ENCODE measurements at regions not wholly inside any gene's neighbourhood (a gene's known extent, or its start where the extent isn't known, plus 50 kb on each side); places are given as distances from the start of the nearest gene placed in this dataset.

DNA sequence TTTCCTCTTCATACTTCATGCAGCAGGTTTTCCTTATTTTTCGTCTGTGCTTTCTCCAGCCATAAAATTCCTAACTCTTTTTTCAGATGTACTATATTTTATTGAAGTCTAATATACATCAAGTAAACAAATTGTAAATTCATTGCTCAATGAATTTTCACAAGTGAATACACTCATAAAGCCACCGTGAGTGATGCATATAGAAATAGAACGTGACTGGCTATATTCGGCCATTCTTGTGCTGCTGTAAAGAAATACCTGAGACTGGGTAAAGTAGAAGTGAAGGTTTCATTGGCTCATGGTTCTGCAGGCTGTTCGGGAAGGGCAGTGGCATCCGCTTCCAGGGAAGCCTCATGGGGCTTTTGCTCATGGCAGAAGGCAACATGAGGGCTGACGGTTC is 868.4 kb upstream of the EEF2KMT start:
- WGBS, 2 donors: 44 to 55% methylated on average over 7 of the region's 7 CpGs
- TF ChIP-seq, protein P1, sequence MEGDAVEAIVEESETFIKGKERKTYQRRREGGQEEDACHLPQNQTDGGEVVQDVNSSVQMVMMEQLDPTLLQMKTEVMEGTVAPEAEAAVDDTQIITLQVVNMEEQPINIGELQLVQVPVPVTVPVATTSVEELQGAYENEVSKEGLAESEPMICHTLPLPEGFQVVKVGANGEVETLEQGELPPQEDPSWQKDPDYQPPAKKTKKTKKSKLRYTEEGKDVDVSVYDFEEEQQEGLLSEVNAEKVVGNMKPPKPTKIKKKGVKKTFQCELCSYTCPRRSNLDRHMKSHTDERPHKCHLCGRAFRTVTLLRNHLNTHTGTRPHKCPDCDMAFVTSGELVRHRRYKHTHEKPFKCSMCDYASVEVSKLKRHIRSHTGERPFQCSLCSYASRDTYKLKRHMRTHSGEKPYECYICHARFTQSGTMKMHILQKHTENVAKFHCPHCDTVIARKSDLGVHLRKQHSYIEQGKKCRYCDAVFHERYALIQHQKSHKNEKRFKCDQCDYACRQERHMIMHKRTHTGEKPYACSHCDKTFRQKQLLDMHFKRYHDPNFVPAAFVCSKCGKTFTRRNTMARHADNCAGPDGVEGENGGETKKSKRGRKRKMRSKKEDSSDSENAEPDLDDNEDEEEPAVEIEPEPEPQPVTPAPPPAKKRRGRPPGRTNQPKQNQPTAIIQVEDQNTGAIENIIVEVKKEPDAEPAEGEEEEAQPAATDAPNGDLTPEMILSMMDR (IDR thresholded peaks at IDR 0.05): no peak
- TF ChIP-seq POLR2A (IDR thresholded peaks at IDR 0.05): no peak
- H3K4me1 ChIP-seq: no peaks in the 10 kb centered on the region
- ATAC-seq: no peak
- no peak for DNase-seq
- no peak overlapping the region for H3K4me3 ChIP-seq
- no peaks in the 10 kb centered on the region for H3K27me3 ChIP-seq
- no peaks in the 10 kb centered on the region for H3K36me3 ChIP-seq (replicated peaks in 1 of 2; ENCODE audit: insufficient read depth in 1 of 2, low read depth in 2 of 2)
- H3K9me3 ChIP-seq: no peaks in the 10 kb centered on the region
- intact Hi-C loops (cut with DNase I): no loop called here
- H3K27ac ChIP-seq: no peak overlapping the region

- intact Hi-C loops (cut with DNase I): no loop called here
- no peak overlapping the region for H3K4me3 ChIP-seq
- no peak for TF ChIP-seq POLR2A (IDR thresholded peaks at IDR 0.05)
- TF ChIP-seq, protein P1 (IDR thresholded peaks at IDR 0.05): no peak
- no peak overlapping the region for H3K27ac ChIP-seq
- 63 to 70% methylated on average over 3 of the region's 3 CpGs for WGBS, 2 donors
- DNase-seq (no peak), ATAC-seq (no peak)
- no peaks in the 10 kb centered on the region for H3K9me3 ChIP-seq
- no peaks in the 10 kb centered on the region for H3K27me3 ChIP-seq
- H3K4me1 ChIP-seq: no peaks in the 10 kb centered on the region
- no peaks in the 10 kb centered on the region for H3K36me3 ChIP-seq (replicated peaks in 1 of 2; ENCODE audit: insufficient read depth in 1 of 2, low read depth in 2 of 2)
Measured at GRCh38 chr16:5965321-5965720, 867.7 kb upstream of the EEF2KMT start.

GRCh38 chr16:5951486-5951885 is 853.9 kb upstream of the EEF2KMT start:
- H3K36me3 ChIP-seq (replicated peaks in 1 of 2; ENCODE audit: insufficient read depth in 1 of 2, low read depth in 2 of 2): no peaks in the 10 kb centered on the region
- no peak for TF ChIP-seq POLR2A (IDR thresholded peaks at IDR 0.05)
- TF ChIP-seq, protein P1 (IDR thresholded peaks at IDR 0.05): no peak
- DNase-seq (no peak), ATAC-seq (no peak)
- H3K9me3 ChIP-seq: no peaks in the 10 kb centered on the region
- H3K27me3 ChIP-seq: no peaks in the 10 kb centered on the region
- intact Hi-C loops (cut with DNase I): no loop called here
- H3K4me3 ChIP-seq: no peak overlapping the region
- WGBS, 2 donors: 70 to 75% methylated on average over 5 of the region's 5 CpGs
- no peak overlapping the region for H3K27ac ChIP-seq
- H3K4me1 ChIP-seq: no peaks in the 10 kb centered on the region

- H3K4me3 ChIP-seq: no peak overlapping the region
- H3K27me3 ChIP-seq: no peaks in the 10 kb centered on the region
- ATAC-seq (no peak), DNase-seq (no peak)
- H3K27ac ChIP-seq: no peak overlapping the region
- 50 to 64% methylated on average over 4 of the region's 4 CpGs for WGBS, 2 donors
- H3K9me3 ChIP-seq: peaks cover 0 to 11% (median 0%) of the 10 kb centered on the region in 3 donors
- TF ChIP-seq POLR2A (IDR thresholded peaks at IDR 0.05): no peak
- TF ChIP-seq, protein P1 (IDR thresholded peaks at IDR 0.05): no peak
- intact Hi-C loops (cut with DNase I): no loop called here
- H3K4me1 ChIP-seq: no peaks in the 10 kb centered on the region
- no peaks in the 10 kb centered on the region for H3K36me3 ChIP-seq (replicated peaks in 1 of 2; ENCODE audit: insufficient read depth in 1 of 2, low read depth in 2 of 2)
Measured at GRCh38 chr16:5944971-5945370, 847.4 kb upstream of the EEF2KMT start.

DNA sequence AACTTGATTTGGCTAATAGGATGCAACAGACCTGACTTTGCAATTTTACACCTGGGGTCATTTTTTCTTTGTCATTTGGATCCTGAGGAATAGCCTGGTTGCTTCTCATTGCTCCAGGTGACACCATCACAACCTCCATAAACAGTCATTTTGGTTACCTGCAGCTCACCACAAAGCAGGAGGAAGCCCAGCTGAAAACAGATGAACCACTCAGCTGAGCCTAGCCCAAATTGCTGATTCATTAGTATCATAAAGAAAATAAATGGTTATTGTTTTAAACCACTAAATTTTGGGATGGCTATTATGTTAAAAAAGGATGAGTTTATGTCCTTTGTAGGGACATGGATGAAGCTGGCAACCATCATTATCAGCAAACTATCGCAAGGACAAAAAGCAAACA is 841.0 kb upstream of the EEF2KMT start:
- H3K27ac ChIP-seq: no peak overlapping the region
- H3K36me3 ChIP-seq (replicated peaks in 1 of 2; ENCODE audit: insufficient read depth in 1 of 2, low read depth in 2 of 2): no peaks in the 10 kb centered on the region
- no peaks in the 10 kb centered on the region for H3K4me1 ChIP-seq
- no peak overlapping the region for H3K4me3 ChIP-seq
- WGBS, 2 donors: 87 to 91% methylated on average over 1 of the region's 1 CpG
- DNase-seq (no peak), ATAC-seq (no peak)
- peaks cover 0 to 11% (median 0%) of the 10 kb centered on the region in 3 donors for H3K9me3 ChIP-seq
- intact Hi-C loops (cut with DNase I): no loop called here
- H3K27me3 ChIP-seq: no peaks in the 10 kb centered on the region
- TF ChIP-seq POLR2A (IDR thresholded peaks at IDR 0.05): no peak
- TF ChIP-seq, protein P1 (IDR thresholded peaks at IDR 0.05): no peak
